ENCODE measurements at regions not wholly inside any gene's neighbourhood (a gene's known extent, or its start where the extent isn't known, plus 50 kb on each side); places are given as distances from the start of the nearest gene placed in this dataset.
"Not testable (repeated sequence)": the region's sequence is repeated elsewhere in the genome, so short reads cannot be mapped to it uniquely, and the experiment has no call there.

DNA sequence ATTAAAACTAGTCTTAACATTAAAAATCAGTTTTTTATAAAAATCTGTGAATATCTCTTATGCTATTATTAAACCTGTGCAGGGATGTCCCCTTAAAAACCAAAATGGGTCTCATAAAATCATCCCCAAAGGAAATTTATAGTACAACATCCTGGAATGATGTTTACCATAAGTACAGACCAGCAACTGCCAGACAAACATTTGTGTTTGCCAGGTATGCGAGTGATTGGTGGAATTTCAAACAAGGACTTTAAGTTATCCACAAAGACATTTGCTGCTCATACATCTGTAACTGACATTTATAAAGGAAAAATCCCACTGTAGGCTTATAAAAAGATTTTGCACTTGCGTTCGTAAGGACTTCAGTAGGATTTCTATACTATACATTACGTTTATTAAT lies 1375.4 kb upstream of the WWC1 start:
- no peak for DNase-seq (ENCODE audit: low read depth)
- no peak overlapping the region for H3K4me3 ChIP-seq (ENCODE audit: low read depth, low read length)
- TF ChIP-seq, protein P1, sequence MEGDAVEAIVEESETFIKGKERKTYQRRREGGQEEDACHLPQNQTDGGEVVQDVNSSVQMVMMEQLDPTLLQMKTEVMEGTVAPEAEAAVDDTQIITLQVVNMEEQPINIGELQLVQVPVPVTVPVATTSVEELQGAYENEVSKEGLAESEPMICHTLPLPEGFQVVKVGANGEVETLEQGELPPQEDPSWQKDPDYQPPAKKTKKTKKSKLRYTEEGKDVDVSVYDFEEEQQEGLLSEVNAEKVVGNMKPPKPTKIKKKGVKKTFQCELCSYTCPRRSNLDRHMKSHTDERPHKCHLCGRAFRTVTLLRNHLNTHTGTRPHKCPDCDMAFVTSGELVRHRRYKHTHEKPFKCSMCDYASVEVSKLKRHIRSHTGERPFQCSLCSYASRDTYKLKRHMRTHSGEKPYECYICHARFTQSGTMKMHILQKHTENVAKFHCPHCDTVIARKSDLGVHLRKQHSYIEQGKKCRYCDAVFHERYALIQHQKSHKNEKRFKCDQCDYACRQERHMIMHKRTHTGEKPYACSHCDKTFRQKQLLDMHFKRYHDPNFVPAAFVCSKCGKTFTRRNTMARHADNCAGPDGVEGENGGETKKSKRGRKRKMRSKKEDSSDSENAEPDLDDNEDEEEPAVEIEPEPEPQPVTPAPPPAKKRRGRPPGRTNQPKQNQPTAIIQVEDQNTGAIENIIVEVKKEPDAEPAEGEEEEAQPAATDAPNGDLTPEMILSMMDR (IDR thresholded peaks at IDR 0.05; ENCODE audit: low read depth, low read length, missing control alignments): no peak

DNA sequence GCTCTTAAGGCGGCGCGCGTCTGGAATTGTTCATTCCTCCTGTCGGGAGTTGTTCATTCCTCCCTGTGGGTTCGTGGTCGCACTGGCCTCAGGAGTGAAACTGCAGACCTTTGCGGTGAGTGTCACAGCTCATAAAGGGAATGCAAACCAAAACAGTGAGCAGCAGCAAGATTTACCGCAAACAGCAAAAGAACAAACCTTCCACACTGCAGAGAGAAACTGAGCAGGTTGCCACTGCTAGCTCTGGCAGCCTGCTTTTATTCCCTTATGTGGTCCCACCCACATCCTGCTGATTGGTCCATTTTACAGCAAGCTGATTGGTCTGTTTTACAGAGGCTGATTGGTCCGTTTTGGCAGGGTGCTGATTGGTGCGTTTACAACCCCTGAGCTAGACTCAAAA lies 1365.3 kb upstream of the WWC1 start:
- TF ChIP-seq, protein P1 (IDR thresholded peaks at IDR 0.05; ENCODE audit: low read depth, low read length, missing control alignments): no peak
- DNase-seq (ENCODE audit: low read depth): no peak
- no peak overlapping the region for H3K4me3 ChIP-seq (ENCODE audit: low read depth, low read length)

DNA sequence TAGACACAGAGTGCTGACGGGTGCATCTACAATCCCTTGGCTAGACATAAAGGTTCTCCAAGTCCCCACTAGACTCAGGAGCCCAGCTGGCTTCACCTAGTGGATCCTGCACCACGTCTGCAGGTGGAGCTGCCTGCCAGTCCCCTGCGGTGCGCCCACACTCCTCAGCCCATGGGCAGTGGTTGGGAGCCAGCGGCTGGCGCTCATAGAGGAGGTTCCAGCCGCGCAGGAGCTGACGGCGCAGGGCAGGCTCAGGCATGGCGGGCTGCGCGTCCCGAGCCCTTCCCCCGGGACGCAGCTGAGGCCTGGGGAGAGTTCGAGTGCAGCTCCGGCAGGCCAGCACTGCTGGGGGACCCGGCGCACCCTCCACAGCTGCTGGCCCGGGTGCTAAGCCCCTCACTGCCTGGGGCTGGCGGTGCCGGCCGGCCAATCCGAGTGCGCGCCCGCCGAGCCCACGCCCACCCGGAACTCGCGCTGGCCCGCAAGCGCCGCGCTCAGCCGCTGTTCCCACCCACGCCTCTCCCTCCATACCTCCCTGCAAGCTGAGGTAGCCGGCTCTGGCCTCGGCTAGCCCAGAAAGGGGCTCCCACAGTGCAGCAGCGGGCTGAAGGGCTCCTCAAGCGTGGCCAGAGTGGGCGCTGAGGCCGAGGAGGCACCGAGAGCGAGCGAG lies 1364.5 kb upstream of the WWC1 start:
- not testable (repeated sequence) for H3K4me3 ChIP-seq (ENCODE audit: low read depth, low read length); DNase-seq (ENCODE audit: low read depth)

DNA sequence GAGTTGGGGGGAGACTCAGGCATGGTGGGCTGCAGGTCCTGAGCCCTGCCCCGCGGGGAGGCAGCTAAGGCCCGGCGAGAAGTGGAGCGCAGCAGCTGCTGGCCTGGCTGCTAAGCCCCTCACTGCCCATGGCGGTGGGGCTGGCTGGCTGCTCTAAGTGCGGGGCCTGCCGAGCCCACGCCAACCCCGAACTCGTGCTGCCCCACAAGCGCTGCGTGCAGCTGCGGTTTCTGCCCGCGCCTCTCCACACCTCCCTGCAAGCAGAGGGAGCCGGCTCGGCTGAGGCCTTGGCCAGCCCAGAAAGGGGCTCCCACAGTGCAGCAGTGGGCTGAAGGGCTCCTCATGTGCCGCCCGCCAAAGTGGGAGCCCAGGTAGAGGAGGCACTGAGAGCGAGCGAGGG lies 1355.1 kb upstream of the WWC1 start:
- TF ChIP-seq, protein P1 (IDR thresholded peaks at IDR 0.05; ENCODE audit: low read depth, low read length, missing control alignments): no peak
- H3K4me3 ChIP-seq (ENCODE audit: low read depth, low read length): no peak overlapping the region
- no peak for DNase-seq (ENCODE audit: low read depth)

DNA sequence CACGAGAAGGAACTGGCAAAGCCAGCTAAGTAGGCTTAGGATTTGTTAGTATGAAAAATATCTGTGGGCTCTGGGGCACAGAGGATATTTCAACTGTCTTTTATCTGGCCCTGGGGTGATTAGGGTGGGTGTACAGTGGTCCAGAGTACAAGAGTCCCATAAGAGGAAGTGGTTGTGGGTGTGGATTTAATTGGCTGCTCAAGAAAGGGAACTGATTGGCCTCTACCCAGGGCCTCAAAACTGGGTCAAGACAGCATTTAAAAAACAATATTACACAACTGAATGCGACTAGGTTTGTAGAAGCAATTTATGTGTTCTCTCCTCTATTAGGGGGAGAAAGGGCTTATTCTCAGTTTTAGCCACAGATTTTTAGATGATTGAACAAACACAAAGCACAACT lies 1353.4 kb upstream of the WWC1 start:
- DNase-seq (ENCODE audit: low read depth): no peak
- TF ChIP-seq, protein P1 (IDR thresholded peaks at IDR 0.05; ENCODE audit: low read depth, low read length, missing control alignments): no peak
- H3K4me3 ChIP-seq (ENCODE audit: low read depth, low read length): no peak overlapping the region

DNA sequence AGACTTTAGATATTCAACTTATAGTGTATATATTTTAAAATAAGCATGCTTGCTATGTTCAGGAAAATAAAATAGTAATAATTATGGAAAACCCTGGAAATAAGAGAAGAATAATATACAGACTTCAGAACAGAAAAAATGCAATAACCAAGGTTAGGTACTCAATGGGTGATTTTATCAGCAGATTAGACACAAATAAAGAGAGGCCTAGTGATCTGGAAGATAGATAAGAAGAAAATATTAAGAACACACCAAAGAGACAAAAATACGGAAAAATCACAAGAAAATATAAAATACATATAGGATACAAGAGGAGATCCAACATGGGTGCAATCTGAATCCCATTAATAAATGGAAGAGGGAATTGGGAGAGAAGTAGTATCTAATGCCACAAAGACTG lies 1348.5 kb upstream of the WWC1 start:
- DNase-seq (ENCODE audit: low read depth): no peak
- H3K4me3 ChIP-seq (ENCODE audit: low read depth, low read length): no peak overlapping the region
- TF ChIP-seq, protein P1 (IDR thresholded peaks at IDR 0.05; ENCODE audit: low read depth, low read length, missing control alignments): no peak

DNA sequence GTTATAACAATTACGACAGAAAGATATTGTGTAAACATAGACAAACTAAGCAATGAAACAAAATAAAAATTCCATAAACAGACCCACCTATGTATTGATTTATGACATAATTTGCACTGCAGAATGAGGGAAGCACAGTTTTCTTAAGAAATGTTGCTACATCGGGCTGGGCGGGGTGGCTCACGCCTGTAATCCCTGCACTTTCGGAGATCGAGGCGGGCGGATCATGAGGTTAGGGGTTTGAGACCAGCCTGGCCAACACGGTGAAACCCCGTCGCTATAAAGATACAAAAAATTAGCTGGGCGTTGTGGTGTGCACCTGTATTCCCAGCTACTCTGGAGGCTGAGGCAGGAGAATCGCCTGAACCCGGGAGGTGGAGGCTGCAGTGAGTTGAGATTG lies 1344.4 kb upstream of the WWC1 start:
- DNase-seq (ENCODE audit: low read depth): no peak
- no peak overlapping the region for H3K4me3 ChIP-seq (ENCODE audit: low read depth, low read length)
- TF ChIP-seq, protein P1 (IDR thresholded peaks at IDR 0.05; ENCODE audit: low read depth, low read length, missing control alignments): no peak

Measured in GM12864 (cell line).